IPS DF 19.7 (cell line): ENCODE measurements at regions not wholly inside any gene's neighbourhood (a gene's known extent, or its start where the extent isn't known, plus 50 kb on each side); places are given as distances from the start of the nearest gene placed in this dataset.

Experiments used
- DNase-seq: peaks from one replicate; pipeline ENCODE4 v3.0.0-alpha.2; 2013; ENCODE audit warnings: low read depth, low spot score

GRCh38 chr7:136665878-136666509 lies 202.5 kb upstream of the CHRM2 start:
- DNase-seq: no peak

GRCh38 chr7:136664537-136664936 lies 203.9 kb upstream of the CHRM2 start:
- DNase-seq: no peak

GRCh38 chr7:136657482-136657921 lies 210.9 kb upstream of the CHRM2 start:
- no peak for DNase-seq

GRCh38 chr7:136656516-136656915 lies 211.9 kb upstream of the CHRM2 start:
- no peak for DNase-seq

- DNase-seq: no peak
Measured at GRCh38 chr7:136655414-136655813, 213.0 kb upstream of the CHRM2 start.

GRCh38 chr7:136654406-136654805 lies 214.0 kb upstream of the CHRM2 start:
- DNase-seq: no peak

- no peak for DNase-seq
Measured at GRCh38 chr7:136652635-136653370, 215.6 kb upstream of the CHRM2 start.

- no peak for DNase-seq
Measured at GRCh38 chr7:136640977-136641376, 227.5 kb upstream of the CHRM2 start.

GRCh38 chr7:136637813-136638212 lies 230.6 kb upstream of the CHRM2 start:
- no peak for DNase-seq

- no peak for DNase-seq
Measured at GRCh38 chr7:136635751-136636150, 232.7 kb upstream of the CHRM2 start.

GRCh38 chr7:136618818-136619217 lies 249.6 kb upstream of the CHRM2 start:
- no peak for DNase-seq

- no peak for DNase-seq
Measured at GRCh38 chr7:136617176-136617575, 251.3 kb upstream of the CHRM2 start.

GRCh38 chr7:136605532-136606329 lies 262.7 kb upstream of the CHRM2 start:
- DNase-seq: no peak

- DNase-seq: no peak
Measured at GRCh38 chr7:136601772-136602171, 266.7 kb upstream of the CHRM2 start.

- DNase-seq: no peak
Measured at GRCh38 chr7:136600475-136600874, 268.0 kb upstream of the CHRM2 start.

GRCh38 chr7:136594739-136595144 lies 273.7 kb upstream of the CHRM2 start:
- DNase-seq: no peak

GRCh38 chr7:136588216-136588615 lies 280.2 kb upstream of the CHRM2 start:
- no peak for DNase-seq

GRCh38 chr7:136585954-136586670 lies 282.3 kb upstream of the CHRM2 start:
- no peak for DNase-seq

GRCh38 chr7:136566491-136566890 lies 302.0 kb upstream of the CHRM2 start:
- DNase-seq: no peak

- no peak for DNase-seq
Measured at GRCh38 chr7:136555933-136556332, 312.5 kb upstream of the CHRM2 start.

- no peak for DNase-seq
Measured at GRCh38 chr7:136551618-136552017, 316.8 kb upstream of the CHRM2 start.

- no peak for DNase-seq
Measured at GRCh38 chr7:136549756-136550155, 318.7 kb upstream of the CHRM2 start.
